Karpas-422 (cell line): ENCODE measurements at regions not wholly inside any gene's neighbourhood (a gene's known extent, or its start where the extent isn't known, plus 50 kb on each side); places are given as distances from the start of the nearest gene placed in this dataset.

Experiments
- DNase-seq: peaks from one replicate; pipeline ENCODE4 v3.0.0-alpha.2; 2015
- H2AFZ ChIP-seq: fragments of 200-600 bp; sonication (generic); 2 replicates; pipeline ENCODE4 v1.6.1; 2014; ENCODE audit warnings: antibody characterized with exemption, low read length, mixed read lengths
- H3K27ac ChIP-seq: fragments of 200-600 bp; sonication (generic); 2 replicates; pipeline ENCODE4 v1.5.1; 2014; ENCODE audit warnings: mild to moderate bottlenecking, low read length, moderate library complexity
- H3K27me3 ChIP-seq: fragments of 200-600 bp; sonication (generic); 2 replicates; pipeline ENCODE4 v1.6.1; 2014; ENCODE audit warnings: low read length, mixed read lengths
- H3K36me3 ChIP-seq: fragments of 200-600 bp; sonication (generic); 2 replicates; pipeline ENCODE4 v1.6.1; 2014; ENCODE audit warnings: low read length, mixed read lengths; ENCODE audit not compliant: insufficient read depth
- H3K4me1 ChIP-seq: fragments of 200-600 bp; sonication (generic); 2 replicates; pipeline ENCODE4 v1.6.1; 2014; ENCODE audit warnings: mild to moderate bottlenecking, low read length, mixed read lengths
- H3K4me2 ChIP-seq: fragments of 200-600 bp; sonication (generic); 2 replicates; pipeline ENCODE4 v1.6.1; 2014; ENCODE audit warnings: low read length, low read depth, mild to moderate bottlenecking; ENCODE audit not compliant: poor library complexity, severe bottlenecking
- H3K4me3 ChIP-seq: fragments of 200-600 bp; sonication (generic); 2 replicates; pipeline ENCODE4 v1.5.1; 2014; ENCODE audit warnings: mild to moderate bottlenecking, antibody characterized with exemption, low read length, mixed read lengths
- H3K79me2 ChIP-seq: fragments of 200-600 bp; sonication (generic); 2 replicates; pipeline ENCODE4 v1.6.1; 2014; ENCODE audit warnings: mild to moderate bottlenecking, low read length, mixed read lengths
- H3K9ac ChIP-seq: fragments of 200-600 bp; sonication (generic); 2 replicates; pipeline ENCODE4 v1.6.0; 2014; ENCODE audit warnings: low read length
- H3K9me2 ChIP-seq: fragments of 200-600 bp; sonication (generic), shearing (Covaris generic); replicated peaks from 2 replicates; pipeline ENCODE4 v1.6.0; 2014; ENCODE audit warnings: mild to moderate bottlenecking, low read length, moderate library complexity; ENCODE audit not compliant: insufficient read depth
- H3K9me3 ChIP-seq: fragments of 300-700, 200-600 bp; sonication (generic); 2 replicates; pipeline ENCODE4 v1.6.1; 2014; ENCODE audit warnings: low read length, mixed read lengths
- H4K20me1 ChIP-seq: fragments of 200-600 bp; sonication (generic); 2 replicates; pipeline ENCODE4 v1.6.1; 2014; ENCODE audit warnings: mild to moderate bottlenecking, antibody characterized with exemption, low read length, low read depth; ENCODE audit not compliant: insufficient read depth

GRCh38 chr3:69541711-69542088 is 155.8 kb upstream of the FRMD4B start:
- Histone ChIP-seq H3K36me3 (no peaks in the 10 kb centered on the region), H3K4me3 (no peak overlapping the region), H3K79me2 (no peaks in the 10 kb centered on the region), H2AFZ (no peak overlapping the region), H3K4me2 (no peak overlapping the region), H3K9me2 (no peaks in the 10 kb centered on the region), H3K27me3 (no peaks in the 10 kb centered on the region), H4K20me1 (no peaks in the 10 kb centered on the region), H3K9me3 (no peaks in the 10 kb centered on the region), H3K27ac (no peak overlapping the region), H3K9ac (no peak overlapping the region), H3K4me1 (no peaks in the 10 kb centered on the region)
- DNase-seq: no peak

- H3K4me2 ChIP-seq: no peak overlapping the region
- no peaks in the 10 kb centered on the region for H3K79me2 ChIP-seq
- H3K9me2 ChIP-seq: no peaks in the 10 kb centered on the region
- no peaks in the 10 kb centered on the region for H3K27me3 ChIP-seq
- no peak overlapping the region for H3K4me3 ChIP-seq
- H4K20me1 ChIP-seq: no peaks in the 10 kb centered on the region
- no peak overlapping the region for H2AFZ ChIP-seq
- H3K9ac ChIP-seq: no peak overlapping the region
- no peaks in the 10 kb centered on the region for H3K4me1 ChIP-seq
- no peaks in the 10 kb centered on the region for H3K9me3 ChIP-seq
- no peak for DNase-seq
- H3K36me3 ChIP-seq: no peaks in the 10 kb centered on the region
- H3K27ac ChIP-seq: no peak overlapping the region
Observed at GRCh38 chr3:69540706-69541581, 155.1 kb upstream of the FRMD4B start.

- no peaks in the 10 kb centered on the region for H3K4me1 ChIP-seq
Observed at GRCh38 chr3:69539134-69539533, 153.2 kb upstream of the FRMD4B start.

DNA sequence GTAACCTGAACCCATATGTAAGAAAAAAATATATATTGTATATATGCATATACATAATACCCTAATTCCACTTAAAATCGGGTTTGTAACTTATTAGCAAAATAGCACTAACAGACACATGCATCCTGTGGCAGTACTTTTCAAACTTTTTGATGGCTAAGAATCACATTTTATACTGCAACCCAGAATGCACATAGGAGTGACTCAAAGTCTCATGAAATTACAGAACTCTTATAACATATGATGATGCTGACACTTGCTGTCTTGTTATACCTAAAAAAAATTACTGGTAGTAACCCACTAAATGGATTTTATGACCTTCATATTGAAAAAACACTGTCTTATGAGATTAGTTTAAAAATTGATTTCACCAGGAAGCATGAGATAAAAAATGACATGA is 152.4 kb upstream of the FRMD4B start:
- H3K4me2 ChIP-seq: no peak overlapping the region
- no peaks in the 10 kb centered on the region for H3K9me2 ChIP-seq

More at GRCh38 chr3:69539134-69539533, 153.2 kb upstream of the FRMD4B start:
- Histone ChIP-seq H2AFZ (no peak overlapping the region), H3K4me2 (no peak overlapping the region), H3K36me3 (no peaks in the 10 kb centered on the region), H3K9me2 (no peaks in the 10 kb centered on the region), H3K79me2 (no peaks in the 10 kb centered on the region), H3K4me3 (no peak overlapping the region), H3K9me3 (no peaks in the 10 kb centered on the region), H3K9ac (no peak overlapping the region), H3K27me3 (no peaks in the 10 kb centered on the region), H4K20me1 (no peaks in the 10 kb centered on the region), H3K27ac (no peak overlapping the region)
- DNase-seq: no peak

GRCh38 chr3:69536306-69537020 is 150.6 kb upstream of the FRMD4B start:
- H3K9ac ChIP-seq: no peak overlapping the region
- H3K4me3 ChIP-seq: no peak overlapping the region
- no peaks in the 10 kb centered on the region for H3K9me2 ChIP-seq
- H3K9me3 ChIP-seq: no peaks in the 10 kb centered on the region
- no peak overlapping the region for H3K27ac ChIP-seq
- no peak for DNase-seq
- no peaks in the 10 kb centered on the region for H4K20me1 ChIP-seq
- no peaks in the 10 kb centered on the region for H3K27me3 ChIP-seq
- no peaks in the 10 kb centered on the region for H3K36me3 ChIP-seq
- H3K4me1 ChIP-seq: no peaks in the 10 kb centered on the region
- no peak overlapping the region for H2AFZ ChIP-seq
- H3K4me2 ChIP-seq: no peak overlapping the region
- H3K79me2 ChIP-seq: no peaks in the 10 kb centered on the region

More for the DNA sequence above, 152.4 kb upstream of the FRMD4B start:
- Histone ChIP-seq H3K4me1 (no peaks in the 10 kb centered on the region), H3K27ac (no peak overlapping the region), H3K27me3 (no peaks in the 10 kb centered on the region), H4K20me1 (no peaks in the 10 kb centered on the region), H3K9me3 (no peaks in the 10 kb centered on the region), H3K4me3 (no peak overlapping the region), H2AFZ (no peak overlapping the region), H3K79me2 (no peaks in the 10 kb centered on the region), H3K36me3 (no peaks in the 10 kb centered on the region), H3K9ac (no peak overlapping the region)
- DNase-seq: no peak

DNA sequence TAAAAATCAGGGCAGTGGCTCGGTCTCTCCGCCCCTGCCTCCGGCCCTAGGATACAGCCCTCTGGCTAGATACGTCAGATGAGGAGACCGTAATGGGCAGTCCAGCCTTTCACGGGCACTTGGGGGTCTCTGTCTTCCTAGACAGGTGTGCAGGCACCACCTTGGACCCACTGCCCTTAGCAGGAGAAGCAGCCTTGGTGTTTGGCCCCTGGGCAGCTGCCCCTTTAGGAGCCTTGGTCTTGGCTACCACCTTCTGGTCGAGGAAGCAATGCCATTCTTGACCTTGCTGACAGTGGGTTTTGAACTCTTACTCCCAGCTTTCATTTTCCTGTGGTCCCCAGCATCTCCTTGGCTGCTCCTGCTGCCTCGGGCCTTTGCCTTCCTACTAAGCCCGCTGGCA is 149.7 kb upstream of the FRMD4B start:
- Histone ChIP-seq H3K4me2 (no peak overlapping the region), H3K9me3 (no peaks in the 10 kb centered on the region), H3K36me3 (no peaks in the 10 kb centered on the region), H3K79me2 (no peaks in the 10 kb centered on the region), H4K20me1 (no peaks in the 10 kb centered on the region), H3K27ac (no peak overlapping the region), H3K9me2 (no peaks in the 10 kb centered on the region), H3K4me1 (no peaks in the 10 kb centered on the region), H3K9ac (no peak overlapping the region), H3K27me3 (no peaks in the 10 kb centered on the region), H3K4me3 (no peak overlapping the region), H2AFZ (no peak overlapping the region)
- no peak for DNase-seq

- Histone ChIP-seq H3K9me2 (no peaks in the 10 kb centered on the region), H4K20me1 (no peaks in the 10 kb centered on the region), H3K27ac (no peak overlapping the region), H3K9ac (no peak overlapping the region), H3K4me3 (no peak overlapping the region), H3K9me3 (no peaks in the 10 kb centered on the region), H3K27me3 (no peaks in the 10 kb centered on the region), H3K4me2 (no peak overlapping the region), H3K4me1 (no peaks in the 10 kb centered on the region), H2AFZ (no peak overlapping the region), H3K79me2 (no peaks in the 10 kb centered on the region), H3K36me3 (no peaks in the 10 kb centered on the region)
- no peak for DNase-seq
Observed at GRCh38 chr3:69532547-69533224, 146.8 kb upstream of the FRMD4B start.
